ENCODE measurements at regions not wholly inside any gene's neighbourhood (a gene's known extent, or its start where the extent isn't known, plus 50 kb on each side); places are given as distances from the start of the nearest gene placed in this dataset.

DNA sequence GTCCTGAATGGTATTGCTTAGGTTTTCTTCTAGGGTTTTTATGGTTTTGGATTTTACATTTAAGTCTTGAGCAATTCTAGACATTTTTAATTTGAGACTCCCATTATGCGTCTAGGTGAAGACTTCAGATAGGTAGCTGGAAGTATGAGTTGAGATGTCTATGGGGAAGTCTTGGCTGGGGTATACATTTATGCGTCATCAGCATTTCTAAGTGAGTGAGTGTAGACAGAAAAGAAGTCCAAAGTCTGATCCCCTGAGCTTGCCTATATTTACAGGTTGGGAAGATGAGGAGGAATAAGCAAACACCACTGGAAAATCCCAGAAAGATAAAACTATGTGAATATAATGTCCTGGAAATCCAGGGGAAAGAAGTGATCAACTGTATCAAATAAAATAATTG, 68.9 kb downstream of the KCNJ2 start:
- Histone ChIP-seq H2AFZ (ENCODE audit: low read depth, low read length) (peak overlapping the region; percentile 91), H3K4me2 (ENCODE audit: insufficient read depth, low read length) (peak overlapping the region; percentile 99), H3K9ac (replicated peaks; ENCODE audit: extremely low read depth, insufficient read depth, low read length) (no peak overlapping the region), H3K9me3 (replicated peaks; ENCODE audit: control insufficient read depth, insufficient read depth, low read length) (no peaks in the 10 kb centered on the region), H3K27me3 (ENCODE audit: control insufficient read depth in 2 of 2, insufficient read depth in 2 of 2, low read length in 2 of 2) (no peaks in the 10 kb centered on the region), H3K27ac (ENCODE audit: insufficient read depth, low read depth, low read length) (no peak overlapping the region), H3K79me2 (ENCODE audit: control insufficient read depth, insufficient read depth, low read length) (no peaks in the 10 kb centered on the region), H3K36me3 (ENCODE audit: control insufficient read depth in 2 of 2, extremely low read depth in 1 of 2, insufficient read depth in 2 of 2, low read length in 2 of 2) (no peaks in the 10 kb centered on the region), H4K20me1 (replicated peaks; ENCODE audit: control insufficient read depth, extremely low read depth, insufficient read depth, low read length) (no peaks in the 10 kb centered on the region), H3K4me3 (replicated peaks in 1 of 3; ENCODE audit: insufficient read depth in 1 of 3, low read depth in 1 of 3, low read length in 3 of 3) (peak overlapping the region in 1 of 3 experiments; percentile 62), H3K9me1 (replicated peaks; ENCODE audit: control insufficient read depth, extremely low read depth, insufficient read depth, low read length) (no peaks in the 10 kb centered on the region), H3K4me1 (ENCODE audit: control insufficient read depth, extremely low read depth, insufficient read depth, low read length) (peaks cover 8% of the 10 kb centered on the region)
- FAIRE-seq (no peak), DNase-seq (ENCODE audit: low read depth, low spot score) (peak; percentile 6)
- CTCF ChIA-PET: interaction anchor here (1.2 to 2.3 kb wide), 2 partner anchors 10 to 41 kb away, joined by 3 to 8 read pairs; no protein-coding TSS in a partner anchor
- no peak for TF ChIP-seq FOS (IDR thresholded peaks at IDR 0.05; ENCODE audit: borderline replicate concordance, insufficient read depth, low read length)
- TF ChIP-seq POLR2AphosphoS5 (IDR thresholded peaks at IDR 0.05; ENCODE audit: insufficient read depth, low read depth, low read length): no peak
- intact Hi-C loops (cut with micrococcal nuclease) (no loop called here), dilution Hi-C loops (cut with MboI; ENCODE audit: extremely low pct_ligation_motif_present, low sequenced_read_pairs) (no loop called here)
- POLR2A ChIA-PET: no interaction called here
- BruUV-seq (replicated peaks): no TSS peak

GRCh38 chr17:70238646-70239045, 69.3 kb downstream of the KCNJ2 start:
- Histone ChIP-seq H3K9me1 (replicated peaks; ENCODE audit: control insufficient read depth, extremely low read depth, insufficient read depth, low read length) (no peaks in the 10 kb centered on the region), H3K9ac (replicated peaks; ENCODE audit: extremely low read depth, insufficient read depth, low read length) (peak overlapping the region; percentile 29), H2AFZ (ENCODE audit: low read depth, low read length) (peak overlapping the region; percentile 91), H3K79me2 (ENCODE audit: control insufficient read depth, insufficient read depth, low read length) (no peaks in the 10 kb centered on the region), H3K4me2 (ENCODE audit: insufficient read depth, low read length) (peak overlapping the region; percentile 99), H3K36me3 (ENCODE audit: control insufficient read depth in 2 of 2, extremely low read depth in 1 of 2, insufficient read depth in 2 of 2, low read length in 2 of 2) (no peaks in the 10 kb centered on the region), H3K9me3 (replicated peaks; ENCODE audit: control insufficient read depth, insufficient read depth, low read length) (no peaks in the 10 kb centered on the region), H3K27ac (ENCODE audit: insufficient read depth, low read depth, low read length) (peak overlapping the region; percentile 11), H3K4me3 (replicated peaks in 1 of 3; ENCODE audit: insufficient read depth in 1 of 3, low read depth in 1 of 3, low read length in 3 of 3) (peak overlapping the region in 2 of 3 experiments; percentile 62), H3K27me3 (ENCODE audit: control insufficient read depth in 2 of 2, insufficient read depth in 2 of 2, low read length in 2 of 2) (no peaks in the 10 kb centered on the region), H3K4me1 (ENCODE audit: control insufficient read depth, extremely low read depth, insufficient read depth, low read length) (peaks cover 8% of the 10 kb centered on the region), H4K20me1 (replicated peaks; ENCODE audit: control insufficient read depth, extremely low read depth, insufficient read depth, low read length) (no peaks in the 10 kb centered on the region)
- ChIA-PET POLR2A (no interaction called here), CTCF (interaction anchor here (1.2 to 2.3 kb wide), 3 partner anchors 10 to 40 kb away, joined by 3 to 8 read pairs (median 3); no protein-coding TSS in a partner anchor)
- dilution Hi-C loops (cut with MboI; ENCODE audit: extremely low pct_ligation_motif_present, low sequenced_read_pairs) (no loop called here), intact Hi-C loops (cut with micrococcal nuclease) (no loop called here)
- no peak for TF ChIP-seq MAX (IDR thresholded peaks at IDR 0.05; ENCODE audit: insufficient read depth, insufficient read length)
- TF ChIP-seq EZH2 (IDR thresholded peaks at IDR 0.05; ENCODE audit: borderline replicate concordance, low read depth, low read length, severe bottlenecking): no peak
- no peak for TF ChIP-seq POLR2AphosphoS5 (IDR thresholded peaks at IDR 0.05; ENCODE audit: insufficient read depth, low read depth, low read length)
- FAIRE-seq (peak; percentile 26), DNase-seq (ENCODE audit: low read depth, low spot score) (peak; percentile 37)
- BruUV-seq (replicated peaks): no TSS peak

Measured in endothelial cell of umbilical vein (primary cell).